Glutamatergic neuron (in vitro differentiated cells): ENCODE measurements at regions not wholly inside any gene's neighbourhood (a gene's known extent, or its start where the extent isn't known, plus 50 kb on each side); places are given as distances from the start of the nearest gene placed in this dataset.

Experiments
- DNase-seq: peaks from one replicate; pipeline ENCODE4 v3.0.0; 2022
- H3K27ac Mint-ChIP-seq: one replicate; pipeline ENCODE4 v1.8.0; 2020; ENCODE audit warnings: mild to moderate bottlenecking, mixed read lengths, inconsistent platforms; ENCODE audit not compliant: unreplicated experiment
- H3K27me3 Mint-ChIP-seq: one replicate; pipeline ENCODE4 v1.8.0; 2020; ENCODE audit warnings: mild to moderate bottlenecking, moderate library complexity, mixed read lengths, inconsistent platforms; ENCODE audit not compliant: unreplicated experiment
- H3K36me3 Mint-ChIP-seq: one replicate; pipeline ENCODE4 v1.8.0; 2020; ENCODE audit warnings: mild to moderate bottlenecking, mixed read lengths, inconsistent platforms; ENCODE audit not compliant: unreplicated experiment
- H3K4me1 Mint-ChIP-seq: one replicate; pipeline ENCODE4 v1.8.0; 2020; ENCODE audit warnings: mild to moderate bottlenecking, low read depth, mixed read lengths, inconsistent platforms; ENCODE audit not compliant: unreplicated experiment
- H3K4me3 Mint-ChIP-seq: one replicate; pipeline ENCODE4 v1.8.0; 2020; ENCODE audit warnings: mild to moderate bottlenecking, mixed read lengths, inconsistent platforms; ENCODE audit not compliant: unreplicated experiment
- H3K9me3 Mint-ChIP-seq: one replicate; pipeline ENCODE4 v1.8.0; 2020; ENCODE audit warnings: mild to moderate bottlenecking, moderate library complexity, mixed read lengths, inconsistent platforms; ENCODE audit not compliant: unreplicated experiment
- TF ChIP-seq, protein P1 (sequence below): fragments of 200-600 bp; sonication (generic); IDR thresholded peaks from one replicate; pipeline ENCODE4 v1.5.0; 2021; ENCODE audit not compliant: partially characterized antibody, unreplicated experiment

DNA sequence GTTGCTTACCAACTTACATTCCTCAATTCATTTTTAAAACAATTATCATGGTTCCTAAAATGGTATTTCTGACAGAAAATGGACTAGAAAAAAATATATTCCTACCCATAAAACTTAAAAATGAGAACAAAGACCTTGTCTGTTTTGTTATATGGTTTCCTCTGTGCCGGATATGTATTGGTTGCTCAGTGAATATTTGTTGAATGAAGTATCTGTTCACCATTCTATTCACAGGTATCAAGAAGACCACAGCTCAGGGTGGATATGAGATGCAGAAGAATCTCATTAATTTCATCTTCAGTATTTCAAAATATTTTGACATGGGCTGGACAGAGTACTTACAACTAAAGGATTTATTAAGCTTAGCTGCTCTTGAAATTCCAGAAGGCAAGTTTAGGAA is 58.1 kb downstream of the TUSC7 start:
- Mint-ChIP-seq H3K9me3 (no peaks in the 10 kb centered on the region), H3K4me1 (peaks cover 12% of the 10 kb centered on the region), H3K4me3 (no peak overlapping the region), H3K27me3 (no peaks in the 10 kb centered on the region), H3K36me3 (no peaks in the 10 kb centered on the region), H3K27ac (no peak overlapping the region)
- DNase-seq: no peak
- TF ChIP-seq, protein P1, sequence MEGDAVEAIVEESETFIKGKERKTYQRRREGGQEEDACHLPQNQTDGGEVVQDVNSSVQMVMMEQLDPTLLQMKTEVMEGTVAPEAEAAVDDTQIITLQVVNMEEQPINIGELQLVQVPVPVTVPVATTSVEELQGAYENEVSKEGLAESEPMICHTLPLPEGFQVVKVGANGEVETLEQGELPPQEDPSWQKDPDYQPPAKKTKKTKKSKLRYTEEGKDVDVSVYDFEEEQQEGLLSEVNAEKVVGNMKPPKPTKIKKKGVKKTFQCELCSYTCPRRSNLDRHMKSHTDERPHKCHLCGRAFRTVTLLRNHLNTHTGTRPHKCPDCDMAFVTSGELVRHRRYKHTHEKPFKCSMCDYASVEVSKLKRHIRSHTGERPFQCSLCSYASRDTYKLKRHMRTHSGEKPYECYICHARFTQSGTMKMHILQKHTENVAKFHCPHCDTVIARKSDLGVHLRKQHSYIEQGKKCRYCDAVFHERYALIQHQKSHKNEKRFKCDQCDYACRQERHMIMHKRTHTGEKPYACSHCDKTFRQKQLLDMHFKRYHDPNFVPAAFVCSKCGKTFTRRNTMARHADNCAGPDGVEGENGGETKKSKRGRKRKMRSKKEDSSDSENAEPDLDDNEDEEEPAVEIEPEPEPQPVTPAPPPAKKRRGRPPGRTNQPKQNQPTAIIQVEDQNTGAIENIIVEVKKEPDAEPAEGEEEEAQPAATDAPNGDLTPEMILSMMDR: no peak

DNA sequence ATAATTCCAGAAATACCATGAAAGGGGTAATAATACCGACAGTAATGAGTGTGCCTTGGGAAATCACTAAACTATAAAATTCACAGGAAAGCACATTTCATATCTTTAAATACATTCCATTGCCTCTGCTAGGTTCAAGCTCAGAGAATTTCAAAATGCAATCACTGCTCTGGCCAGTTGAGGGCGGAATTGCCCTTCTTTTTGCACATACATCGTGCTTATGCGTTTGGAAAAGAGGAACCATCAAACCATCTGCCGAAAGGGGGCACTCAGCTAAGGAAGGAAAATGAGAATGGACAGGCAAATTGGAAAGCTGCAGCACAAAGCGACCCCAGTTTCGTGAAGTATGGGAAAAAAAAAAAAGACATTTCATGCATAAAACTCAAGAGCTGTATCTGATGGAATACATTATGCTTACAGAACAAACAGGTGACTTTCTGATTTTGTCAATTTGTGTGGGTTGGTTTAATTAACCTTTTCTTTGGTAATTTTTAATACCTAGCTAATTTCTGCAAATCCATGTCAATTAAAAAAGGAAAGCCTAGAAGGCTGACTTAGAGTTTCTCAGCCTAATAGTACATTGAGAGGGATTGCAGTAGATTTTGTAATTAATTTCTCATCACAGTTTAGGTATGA is 61.4 kb downstream of the TUSC7 start:
- Mint-ChIP-seq H3K9me3 (no peaks in the 10 kb centered on the region), H3K27ac (no peak overlapping the region), H3K36me3 (no peaks in the 10 kb centered on the region), H3K4me1 (peaks cover 12% of the 10 kb centered on the region), H3K4me3 (no peak overlapping the region), H3K27me3 (no peaks in the 10 kb centered on the region)
- TF ChIP-seq, protein P1: peak; percentile 81
- peak; percentile 80 for DNase-seq

DNA sequence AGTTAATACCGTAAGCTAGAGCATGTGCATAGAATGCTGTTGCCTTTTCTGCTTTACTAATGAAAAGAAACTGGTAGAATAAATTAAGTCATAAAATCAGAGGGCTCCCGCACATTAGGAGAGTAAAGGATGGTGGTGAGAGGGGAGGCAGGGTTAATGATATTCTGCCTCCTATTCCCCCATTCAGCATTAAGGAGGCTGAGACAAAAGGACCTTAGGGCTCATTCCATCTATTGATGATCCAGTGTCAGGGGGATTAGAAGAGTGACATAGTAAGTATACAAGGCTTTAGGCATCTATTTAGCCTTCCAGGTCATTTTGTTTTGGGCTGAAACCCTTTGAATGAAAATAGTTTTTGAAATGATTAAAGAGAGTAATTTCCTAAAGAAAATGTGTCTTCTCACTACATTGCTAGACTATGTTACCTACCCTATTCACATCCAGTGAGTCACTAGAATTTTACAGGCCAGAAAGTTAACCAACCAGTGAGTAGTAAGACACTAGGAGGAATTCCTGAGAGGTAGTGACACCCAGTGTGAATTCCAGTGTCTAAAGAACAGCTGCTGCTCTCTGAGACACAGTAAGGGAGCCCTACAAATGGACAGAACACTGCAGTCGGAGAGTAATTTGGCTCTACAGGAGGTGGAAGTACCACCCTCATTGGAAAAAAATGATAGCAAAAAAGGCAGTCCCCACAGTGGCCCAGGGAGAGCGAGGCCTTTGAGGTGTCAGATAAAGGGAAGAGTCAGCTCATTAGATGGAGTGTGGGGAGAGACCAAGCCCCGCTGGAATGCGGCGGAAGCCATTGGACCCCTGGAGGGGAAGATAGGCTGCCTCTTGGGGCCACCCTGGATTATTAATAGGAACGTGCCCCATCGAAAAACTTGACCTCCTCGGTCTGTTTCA is 67.6 kb downstream of the TUSC7 start:
- H3K36me3 Mint-ChIP-seq: no peaks in the 10 kb centered on the region
- H3K4me1 Mint-ChIP-seq: peaks cover 13% of the 10 kb centered on the region
- H3K27me3 Mint-ChIP-seq: no peaks in the 10 kb centered on the region
- no peak for DNase-seq
- no peak overlapping the region for H3K4me3 Mint-ChIP-seq
- H3K9me3 Mint-ChIP-seq: no peaks in the 10 kb centered on the region
- H3K27ac Mint-ChIP-seq: peak overlapping the region; percentile 9
- TF ChIP-seq, protein P1: no peak

DNA sequence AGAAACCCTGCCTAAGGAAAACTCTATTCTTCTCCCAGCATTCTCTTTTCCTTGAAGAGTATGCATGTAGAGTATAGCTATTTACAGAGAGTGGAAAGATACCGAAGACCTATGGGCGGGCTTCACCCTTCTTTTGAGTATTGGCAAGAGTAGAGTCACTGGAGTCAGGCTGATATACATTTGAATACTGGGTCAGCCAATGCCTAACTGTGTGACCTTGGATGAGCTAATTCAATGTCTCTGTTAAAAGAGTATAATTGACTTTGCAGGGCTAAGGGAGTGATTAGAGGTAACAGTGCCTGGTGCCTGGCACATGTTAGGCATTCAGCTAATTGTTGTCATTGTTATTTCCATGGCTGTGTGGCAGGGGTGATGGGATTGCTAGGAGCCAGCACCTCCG is 75.6 kb downstream of the TUSC7 start:
- Mint-ChIP-seq H3K36me3 (no peaks in the 10 kb centered on the region), H3K27ac (no peak overlapping the region), H3K4me1 (peaks cover 17% of the 10 kb centered on the region), H3K9me3 (peaks cover 1% of the 10 kb centered on the region), H3K27me3 (no peaks in the 10 kb centered on the region), H3K4me3 (no peak overlapping the region)
- no peak for DNase-seq
- TF ChIP-seq, protein P1: no peak

DNA sequence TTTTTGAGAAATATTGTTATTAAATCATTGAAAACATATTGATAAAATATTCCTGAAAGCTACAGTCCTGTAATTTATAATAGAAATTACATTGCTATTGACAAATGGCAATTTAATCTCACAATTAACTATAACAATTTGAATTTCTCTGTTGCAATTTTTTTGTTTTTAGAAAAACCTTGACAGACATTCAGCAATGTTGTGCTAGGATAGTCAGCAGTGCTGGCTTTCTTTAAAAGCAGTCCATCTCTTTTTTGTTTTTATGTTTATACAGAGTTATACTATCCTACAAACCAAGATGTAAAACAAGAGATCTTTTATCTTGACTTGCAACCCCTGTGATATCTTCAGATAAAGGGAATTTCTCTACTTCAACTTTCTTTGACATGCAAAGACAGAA is 93.1 kb downstream of the TUSC7 start:
- Mint-ChIP-seq H3K4me1 (no peaks in the 10 kb centered on the region), H3K36me3 (peaks cover 3% of the 10 kb centered on the region), H3K27ac (no peak overlapping the region), H3K27me3 (peaks cover 3% of the 10 kb centered on the region), H3K4me3 (no peak overlapping the region), H3K9me3 (no peaks in the 10 kb centered on the region)
- TF ChIP-seq, protein P1: no peak
- no peak for DNase-seq
